SK-N-MC (cell line): ENCODE measurements at regions not wholly inside any gene's neighbourhood (a gene's known extent, or its start where the extent isn't known, plus 50 kb on each side); places are given as distances from the start of the nearest gene placed in this dataset.
"Not testable (repeated sequence)": the region's sequence is repeated elsewhere in the genome, so short reads cannot be mapped to it uniquely, and the experiment has no call there.

Source experiments
- DNase-seq: peaks from one replicate; pipeline ENCODE4 v3.0.0-alpha.2; 2011; ENCODE audit warnings: low read depth, low spot score
- H3K27ac ChIP-seq: fragments of 200-600 bp; sonication (generic); 2 replicates; pipeline ENCODE4 v1.5.1; 2016; ENCODE audit warnings: mixed run types
- H3K36me3 ChIP-seq: fragments of 200-600 bp; sonication (generic); 2 replicates; pipeline ENCODE4 v1.6.1; 2017; ENCODE audit warnings: antibody characterized with exemption, low read length, mixed read lengths; ENCODE audit not compliant: insufficient read depth
- H3K4me3 ChIP-seq: fragments of 200-600 bp; sonication (generic); 2 replicates; pipeline ENCODE4 v1.5.1; 2016
- H3K9ac ChIP-seq: fragments of 200-600 bp; sonication (generic); 2 replicates; pipeline ENCODE4 v1.8.0; 2017; ENCODE audit warnings: mixed run types, mixed read lengths; ENCODE audit not compliant: insufficient read length
- H3K9me3 ChIP-seq: fragments of 200-600 bp; sonication (generic); 2 replicates; pipeline ENCODE4 v1.6.1; 2017; ENCODE audit warnings: low read depth, mild to moderate bottlenecking, antibody characterized with exemption, low read length, moderate library complexity, mixed read lengths
- EZH2 ChIP-seq: fragments of 200-600 bp; sonication (generic); IDR thresholded peaks from one replicate; pipeline ENCODE4 v1.6.1; 2017; ENCODE audit warnings: antibody characterized with exemption
- FOXP2 ChIP-seq: optimal IDR thresholded peaks from 2 replicates; pipeline ENCODE3; 2011; ENCODE audit warnings: mild to moderate bottlenecking, moderate library complexity; ENCODE audit not compliant: insufficient read depth; ENCODE audit errors: extremely low read length, control extremely low read depth
- POLR2AphosphoS5 ChIP-seq: IDR thresholded peaks from 2 replicates; pipeline ENCODE4 v1.6.1; 2012; ENCODE audit warnings: mild to moderate bottlenecking, low read depth, low read length, borderline replicate concordance

GRCh38 chr18:61635901-61636528 is 256.8 kb downstream of the RNF152 start:
- H3K27ac ChIP-seq = no peak overlapping the region
- H3K4me3 ChIP-seq = no peak overlapping the region
- TF ChIP-seq FOXP2 = no peak
- TF ChIP-seq EZH2 = no peak
- TF ChIP-seq POLR2AphosphoS5 = no peak
- no peaks in the 10 kb centered on the region for H3K36me3 ChIP-seq
- no peaks in the 10 kb centered on the region for H3K9me3 ChIP-seq
- DNase-seq = peak; percentile 12
- no peak overlapping the region for H3K9ac ChIP-seq

GRCh38 chr18:61628085-61628484 is 264.7 kb downstream of the RNF152 start:
- no peak overlapping the region for H3K27ac ChIP-seq
- TF ChIP-seq FOXP2 (no peak), EZH2 (no peak), POLR2AphosphoS5 (no peak)

GRCh38 chr18:61624631-61625030 is 268.2 kb downstream of the RNF152 start:
- H3K36me3 ChIP-seq, H3K27ac ChIP-seq, H3K4me3 ChIP-seq, H3K9me3 ChIP-seq, DNase-seq, H3K9ac ChIP-seq: not testable (repeated sequence)

More at GRCh38 chr18:61628085-61628484, 264.7 kb downstream of the RNF152 start:
- no peak overlapping the region for H3K9ac ChIP-seq
- no peak for DNase-seq
- H3K9me3 ChIP-seq = no peaks in the 10 kb centered on the region
- H3K4me3 ChIP-seq = no peak overlapping the region
- no peaks in the 10 kb centered on the region for H3K36me3 ChIP-seq

DNA sequence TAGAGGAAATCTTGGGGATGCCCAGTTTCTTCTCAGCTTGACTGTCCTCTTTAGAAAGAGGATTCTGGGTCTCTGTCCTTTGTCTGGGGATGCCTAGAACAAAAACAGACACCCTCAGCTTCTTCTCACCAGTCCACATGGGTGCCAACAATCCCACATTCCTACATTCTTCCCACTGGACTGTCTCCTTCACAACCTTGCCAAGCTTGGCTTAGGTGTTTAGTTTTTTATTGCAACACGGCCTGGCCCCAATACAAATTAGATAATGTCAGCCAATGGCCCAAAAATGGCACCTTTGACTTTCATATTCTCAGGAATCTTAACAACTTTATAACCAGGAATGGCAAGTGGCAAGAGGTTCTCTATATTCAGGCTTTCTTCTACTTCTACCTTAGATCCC is 273.0 kb downstream of the RNF152 start:
- Histone ChIP-seq H3K36me3 (no peaks in the 10 kb centered on the region), H3K9ac (no peak overlapping the region), H3K27ac (no peak overlapping the region), H3K4me3 (no peak overlapping the region), H3K9me3 (no peaks in the 10 kb centered on the region)
- TF ChIP-seq FOXP2 (no peak), EZH2 (no peak), POLR2AphosphoS5 (no peak)
- DNase-seq = no peak

- Histone ChIP-seq H3K9me3 (no peaks in the 10 kb centered on the region), H3K27ac (no peak overlapping the region), H3K36me3 (no peaks in the 10 kb centered on the region), H3K9ac (no peak overlapping the region), H3K4me3 (no peak overlapping the region)
- DNase-seq = no peak
- TF ChIP-seq EZH2 (no peak), FOXP2 (no peak), POLR2AphosphoS5 (no peak)
Measured at GRCh38 chr18:61618816-61619215, 274.0 kb downstream of the RNF152 start.

- TF ChIP-seq EZH2 = no peak
- no peak for TF ChIP-seq POLR2AphosphoS5
- TF ChIP-seq FOXP2 = no peak
- Histone ChIP-seq H3K9ac (no peak overlapping the region), H3K27ac (no peak overlapping the region), H3K4me3 (no peak overlapping the region), H3K9me3 (no peaks in the 10 kb centered on the region), H3K36me3 (no peaks in the 10 kb centered on the region)
- DNase-seq = no peak
Measured at GRCh38 chr18:61616111-61616610, 276.6 kb downstream of the RNF152 start.

- Histone ChIP-seq H3K36me3 (no peaks in the 10 kb centered on the region), H3K27ac (no peak overlapping the region), H3K9me3 (no peaks in the 10 kb centered on the region), H3K9ac (no peak overlapping the region), H3K4me3 (no peak overlapping the region)
- DNase-seq = no peak
- TF ChIP-seq FOXP2 = no peak
- no peak for TF ChIP-seq POLR2AphosphoS5
- no peak for TF ChIP-seq EZH2
Measured at GRCh38 chr18:61612517-61612916, 279.3 kb downstream of the CDH20 start.

DNA sequence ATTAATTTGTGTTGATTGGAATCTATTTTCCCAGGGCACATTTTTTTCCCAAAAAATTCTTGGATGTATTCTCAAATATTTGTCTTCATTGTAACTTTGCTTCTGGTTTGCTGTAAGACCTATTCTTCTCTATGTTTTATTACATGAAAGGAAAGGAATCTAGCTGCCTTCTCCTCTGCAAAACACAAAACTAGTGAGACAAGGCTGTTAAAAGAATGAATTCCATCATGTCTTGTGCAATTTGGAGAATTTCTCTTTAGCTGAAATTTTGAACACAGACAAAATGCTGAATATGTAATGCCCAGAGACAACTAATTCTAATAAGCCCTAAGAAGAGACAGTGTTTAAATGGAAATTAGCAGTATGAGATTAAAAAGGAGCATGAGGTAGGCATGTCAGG is 275.9 kb downstream of the CDH20 start:
- H3K36me3 ChIP-seq = no peaks in the 10 kb centered on the region
- H3K4me3 ChIP-seq = no peak overlapping the region
- H3K9me3 ChIP-seq = no peaks in the 10 kb centered on the region
- H3K27ac ChIP-seq = peak overlapping the region; percentile 91
- TF ChIP-seq POLR2AphosphoS5 = no peak
- TF ChIP-seq EZH2 = no peak
- no peak for TF ChIP-seq FOXP2
- no peak for DNase-seq
- no peak overlapping the region for H3K9ac ChIP-seq

- H3K27ac ChIP-seq = peak overlapping the region; percentile 91
- no peaks in the 10 kb centered on the region for H3K9me3 ChIP-seq
- DNase-seq = no peak
- no peak overlapping the region for H3K4me3 ChIP-seq
- TF ChIP-seq POLR2AphosphoS5 (no peak), FOXP2 (no peak), EZH2 (no peak)
- H3K9ac ChIP-seq = no peak overlapping the region
- no peaks in the 10 kb centered on the region for H3K36me3 ChIP-seq
Measured at GRCh38 chr18:61608316-61608715, 275.1 kb downstream of the CDH20 start.
